ENCODE measurements at regions not wholly inside any gene's neighbourhood (a gene's known extent, or its start where the extent isn't known, plus 50 kb on each side); places are given as distances from the start of the nearest gene placed in this dataset.
"Not testable (repeated sequence)": the region's sequence is repeated elsewhere in the genome, so short reads cannot be mapped to it uniquely, and the experiment has no call there.

DNA sequence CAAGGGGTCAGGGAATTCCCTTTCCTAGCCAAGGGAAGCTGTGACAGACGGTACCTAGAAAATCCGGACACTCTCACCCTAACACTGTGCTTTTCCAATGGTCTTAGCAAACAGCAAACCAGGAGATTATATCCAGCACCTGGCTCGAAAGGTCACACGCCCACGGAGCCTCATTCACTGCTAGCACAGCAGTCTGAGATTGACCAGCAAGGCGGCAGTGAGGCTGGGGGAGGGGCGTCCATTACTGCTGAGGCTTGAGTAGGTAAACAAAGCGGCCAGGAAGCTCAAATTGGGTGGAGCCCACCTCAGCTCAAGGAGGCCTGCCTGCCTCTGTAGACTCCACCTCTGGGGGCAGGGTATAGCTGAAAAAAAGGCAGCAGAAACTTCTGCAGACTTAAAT, 447.3 kb downstream of the RSL24D1 start:
- not testable (repeated sequence) for DNase-seq (ENCODE audit: low read depth)

DNA sequence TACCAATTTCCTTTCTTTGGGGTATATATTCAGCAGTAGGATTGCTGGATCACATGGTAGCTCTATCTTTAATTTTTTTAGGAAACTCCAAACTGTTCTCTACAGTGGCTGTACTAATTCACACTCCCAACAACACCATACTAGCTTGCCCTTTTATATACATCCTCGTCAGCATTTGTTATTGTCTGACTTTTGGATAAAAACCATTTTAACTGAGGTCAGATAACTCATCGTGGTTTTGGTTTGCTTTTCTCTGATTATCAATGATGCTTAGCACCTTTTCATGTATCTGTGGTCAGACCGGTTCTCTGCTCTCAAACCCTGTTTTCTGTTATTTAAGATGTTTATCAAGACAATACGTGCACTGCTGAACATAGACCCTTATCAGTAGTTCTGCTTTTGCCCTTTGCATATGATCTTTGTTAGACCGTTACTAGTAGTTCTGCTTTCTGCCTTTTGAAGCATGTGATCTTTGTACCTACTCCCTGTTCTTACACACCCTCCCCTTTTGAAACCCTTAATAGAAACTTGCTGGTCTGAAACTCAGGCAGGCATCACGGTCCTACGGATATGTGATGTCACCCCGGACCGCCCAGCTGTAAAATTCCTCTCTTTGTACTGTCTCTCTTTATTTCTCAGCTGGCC, 474.3 kb downstream of the RSL24D1 start:
- no peak for DNase-seq (ENCODE audit: low read depth)

DNA sequence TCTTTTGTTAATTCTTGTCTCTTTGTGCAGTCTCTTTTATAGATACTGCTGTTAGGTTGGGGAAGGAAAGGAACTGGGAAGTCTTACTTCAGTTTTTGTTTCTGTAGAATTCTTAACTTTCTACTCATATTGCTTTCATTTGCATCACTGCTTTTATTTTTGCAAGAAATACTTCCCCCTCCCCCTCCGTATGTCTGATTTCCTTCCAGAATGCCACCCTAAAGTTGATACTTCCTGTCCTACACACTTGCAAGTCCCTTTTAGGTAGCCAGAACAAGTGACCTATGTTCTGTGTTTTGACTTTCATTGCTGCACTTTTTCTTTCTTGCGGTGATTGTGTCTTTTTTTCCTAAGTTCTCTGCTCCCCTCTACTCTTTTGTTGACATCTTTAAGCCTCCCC, 477.4 kb downstream of the RSL24D1 start:
- DNase-seq (ENCODE audit: low read depth), result no peak

DNA sequence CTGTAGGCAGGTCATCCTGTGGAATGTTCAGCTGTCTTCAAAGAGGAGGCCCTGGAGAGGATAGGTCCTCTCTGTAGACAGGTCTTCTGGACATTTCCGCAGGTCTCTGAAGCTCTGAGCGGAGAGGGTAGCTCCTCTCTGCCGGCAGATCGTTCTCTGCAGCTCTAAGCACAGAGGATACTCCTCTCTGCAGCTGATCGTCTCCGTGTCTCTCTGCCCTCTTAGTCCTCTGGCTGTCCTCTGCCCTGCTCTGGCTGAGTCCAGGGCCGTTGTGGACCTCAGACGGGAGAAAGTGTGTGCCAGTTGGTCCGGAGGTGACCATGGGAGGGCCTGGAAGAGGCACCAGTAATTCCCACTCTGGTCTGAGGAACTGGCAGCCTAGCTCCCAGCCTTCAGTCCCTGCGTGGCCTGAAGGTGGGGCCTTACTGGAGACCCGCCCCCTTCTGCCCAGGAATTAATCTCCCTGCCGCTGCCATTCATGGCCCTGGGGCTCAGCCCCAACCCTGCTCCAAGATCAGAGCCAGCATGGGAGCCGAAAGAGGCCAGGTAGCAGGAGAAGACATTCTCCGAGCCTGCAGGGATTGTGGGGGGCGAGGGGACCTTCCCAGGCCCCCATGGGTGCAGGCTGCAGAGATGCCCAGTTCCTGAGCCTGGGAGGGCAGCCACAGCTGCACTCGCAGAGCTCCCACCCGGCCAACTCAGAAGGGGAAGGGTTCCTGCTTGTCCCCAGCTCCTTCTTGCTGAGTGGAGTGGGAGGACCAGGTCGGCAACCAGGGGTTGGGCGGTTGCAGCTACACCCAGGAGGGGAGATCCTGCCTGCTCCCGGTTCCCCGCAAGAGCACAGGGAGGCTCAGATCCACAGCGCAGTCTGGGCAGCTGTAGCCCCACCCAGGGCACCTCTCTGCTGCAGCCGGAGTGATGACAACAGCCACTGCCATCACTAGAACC, 488.7 kb downstream of the RSL24D1 start:
- no peak for DNase-seq (ENCODE audit: low read depth)

DNA sequence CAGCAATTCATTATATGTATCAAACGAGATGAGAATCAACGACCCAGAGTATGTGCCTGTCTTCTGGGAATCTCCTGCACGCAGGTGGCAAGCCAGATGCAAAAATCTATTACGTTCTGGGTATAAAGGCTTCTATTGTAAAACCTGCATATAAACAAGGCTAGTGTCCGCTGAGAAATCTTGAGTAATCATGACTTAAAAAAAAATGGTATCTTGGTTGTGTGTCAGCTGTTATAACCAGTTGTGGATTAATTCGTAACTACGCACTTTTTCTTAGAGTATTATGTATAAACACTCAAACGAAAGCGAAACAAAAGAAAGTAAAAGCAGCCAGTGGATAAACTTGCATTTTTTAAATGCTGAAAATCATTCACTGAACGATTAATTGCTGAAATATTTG, 509.1 kb downstream of the RSL24D1 start:
- DNase-seq (ENCODE audit: low read depth), result no peak
